ENCODE measurements at regions not wholly inside any gene's neighbourhood (a gene's known extent, or its start where the extent isn't known, plus 50 kb on each side); places are given as distances from the start of the nearest gene placed in this dataset.

GRCh38 chr11:29623144-29623722, 393.6 kb downstream of the KCNA4 start:
- Histone ChIP-seq H3K4me3 (ENCODE audit: insufficient read depth, low read length, poor library complexity, severe bottlenecking) (no peak overlapping the region), H2AFZ (ENCODE audit: low read depth, low read length, severe bottlenecking) (no peak overlapping the region), H3K9me3 (ENCODE audit: insufficient read depth, low read length) (no peaks in the 10 kb centered on the region), H3K9ac (ENCODE audit: low read length) (no peak overlapping the region), H4K20me1 (ENCODE audit: low read depth, low read length) (no peaks in the 10 kb centered on the region), H3K27ac (ENCODE audit: low read depth, low read length) (no peak overlapping the region), H3K9me2 (replicated peaks; ENCODE audit: insufficient read depth, low read length) (no peaks in the 10 kb centered on the region), H3K27me3 (ENCODE audit: low read length) (no peaks in the 10 kb centered on the region), H3K79me2 (ENCODE audit: insufficient read depth, low read length) (no peaks in the 10 kb centered on the region), H3K36me3 (ENCODE audit: low read length) (no peaks in the 10 kb centered on the region), H3F3A (ENCODE audit: insufficient read depth) (no peaks in the 10 kb centered on the region), H3K4me2 (ENCODE audit: low read depth, low read length, poor library complexity, severe bottlenecking) (no peak overlapping the region)
- TF ChIP-seq EZH2phosphoT487 (conservative IDR thresholded peaks at IDR 0.05; ENCODE audit: low read length), result no peak
- TF ChIP-seq, protein P1, sequence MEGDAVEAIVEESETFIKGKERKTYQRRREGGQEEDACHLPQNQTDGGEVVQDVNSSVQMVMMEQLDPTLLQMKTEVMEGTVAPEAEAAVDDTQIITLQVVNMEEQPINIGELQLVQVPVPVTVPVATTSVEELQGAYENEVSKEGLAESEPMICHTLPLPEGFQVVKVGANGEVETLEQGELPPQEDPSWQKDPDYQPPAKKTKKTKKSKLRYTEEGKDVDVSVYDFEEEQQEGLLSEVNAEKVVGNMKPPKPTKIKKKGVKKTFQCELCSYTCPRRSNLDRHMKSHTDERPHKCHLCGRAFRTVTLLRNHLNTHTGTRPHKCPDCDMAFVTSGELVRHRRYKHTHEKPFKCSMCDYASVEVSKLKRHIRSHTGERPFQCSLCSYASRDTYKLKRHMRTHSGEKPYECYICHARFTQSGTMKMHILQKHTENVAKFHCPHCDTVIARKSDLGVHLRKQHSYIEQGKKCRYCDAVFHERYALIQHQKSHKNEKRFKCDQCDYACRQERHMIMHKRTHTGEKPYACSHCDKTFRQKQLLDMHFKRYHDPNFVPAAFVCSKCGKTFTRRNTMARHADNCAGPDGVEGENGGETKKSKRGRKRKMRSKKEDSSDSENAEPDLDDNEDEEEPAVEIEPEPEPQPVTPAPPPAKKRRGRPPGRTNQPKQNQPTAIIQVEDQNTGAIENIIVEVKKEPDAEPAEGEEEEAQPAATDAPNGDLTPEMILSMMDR (IDR thresholded peaks at IDR 0.05; ENCODE audit: insufficient read depth, low read length, poor library complexity, severe bottlenecking), result no peak

GRCh38 chr11:29616611-29617010, 400.2 kb downstream of the KCNA4 start:
- H3K9me2 ChIP-seq (replicated peaks; ENCODE audit: insufficient read depth, low read length), result no peaks in the 10 kb centered on the region
- H3K36me3 ChIP-seq (ENCODE audit: low read length), result no peaks in the 10 kb centered on the region
- no peaks in the 10 kb centered on the region for H3K27me3 ChIP-seq (ENCODE audit: low read length)

GRCh38 chr11:29612423-29612822, 404.4 kb downstream of the KCNA4 start:
- Histone ChIP-seq H3K4me2 (ENCODE audit: low read depth, low read length, poor library complexity, severe bottlenecking) (no peak overlapping the region), H3F3A (ENCODE audit: insufficient read depth) (no peaks in the 10 kb centered on the region), H3K36me3 (ENCODE audit: low read length) (no peaks in the 10 kb centered on the region), H3K4me3 (ENCODE audit: insufficient read depth, low read length, poor library complexity, severe bottlenecking) (no peak overlapping the region), H4K20me1 (ENCODE audit: low read depth, low read length) (no peaks in the 10 kb centered on the region), H3K9me3 (ENCODE audit: insufficient read depth, low read length) (no peaks in the 10 kb centered on the region), H3K27me3 (ENCODE audit: low read length) (no peaks in the 10 kb centered on the region), H3K9ac (ENCODE audit: low read length) (no peak overlapping the region), H2AFZ (ENCODE audit: low read depth, low read length, severe bottlenecking) (no peak overlapping the region), H3K79me2 (ENCODE audit: insufficient read depth, low read length) (no peaks in the 10 kb centered on the region), H3K27ac (ENCODE audit: low read depth, low read length) (no peak overlapping the region), H3K9me2 (replicated peaks; ENCODE audit: insufficient read depth, low read length) (no peaks in the 10 kb centered on the region)
- no peak for TF ChIP-seq EZH2phosphoT487 (conservative IDR thresholded peaks at IDR 0.05; ENCODE audit: low read length)
- TF ChIP-seq, protein P1 (IDR thresholded peaks at IDR 0.05; ENCODE audit: insufficient read depth, low read length, poor library complexity, severe bottlenecking), result no peak

More at GRCh38 chr11:29616611-29617010, 400.2 kb downstream of the KCNA4 start:
- H3K79me2 ChIP-seq (ENCODE audit: insufficient read depth, low read length), result no peaks in the 10 kb centered on the region
- no peaks in the 10 kb centered on the region for H3F3A ChIP-seq (ENCODE audit: insufficient read depth)
- TF ChIP-seq, protein P1 (IDR thresholded peaks at IDR 0.05; ENCODE audit: insufficient read depth, low read length, poor library complexity, severe bottlenecking), result no peak
- TF ChIP-seq EZH2phosphoT487 (conservative IDR thresholded peaks at IDR 0.05; ENCODE audit: low read length), result no peak
- H3K4me3 ChIP-seq (ENCODE audit: insufficient read depth, low read length, poor library complexity, severe bottlenecking), result no peak overlapping the region
- H3K27ac ChIP-seq (ENCODE audit: low read depth, low read length), result no peak overlapping the region
- H3K9me3 ChIP-seq (ENCODE audit: insufficient read depth, low read length), result no peaks in the 10 kb centered on the region
- H2AFZ ChIP-seq (ENCODE audit: low read depth, low read length, severe bottlenecking), result no peak overlapping the region
- H3K9ac ChIP-seq (ENCODE audit: low read length), result no peak overlapping the region
- H3K4me2 ChIP-seq (ENCODE audit: low read depth, low read length, poor library complexity, severe bottlenecking), result no peak overlapping the region
- no peaks in the 10 kb centered on the region for H4K20me1 ChIP-seq (ENCODE audit: low read depth, low read length)

Data from SU-DHL-6 (cell line).